CD4-positive, CD25-positive, alpha-beta regulatory T cell (primary cell): ENCODE measurements at regions not wholly inside any gene's neighbourhood (a gene's known extent, or its start where the extent isn't known, plus 50 kb on each side); places are given as distances from the start of the nearest gene placed in this dataset.

Experiments used
- ATAC-seq, 2 donors: fragments of 150-1000 bp; cut with Tn5 transposase; one replicate each; pipeline ENCODE4 v1.10.0; 2021; ENCODE audit warnings: low read depth in 2 of 2, moderate number of reproducible peaks in 2 of 2, moderate library complexity in 1 of 2
- DNase-seq, 3 donors: peaks; one replicate each; pipeline versions ENCODE4 v3.0.0 to v3.0.0-alpha.2; 2012 to 2022; ENCODE audit warnings: mixed read lengths in 1 of 3
- H3K27ac ChIP-seq: one replicate; pipeline ENCODE4 v1.7.0; 2013; ENCODE audit warnings: mild to moderate bottlenecking, low read length; ENCODE audit not compliant: insufficient read depth, poor library complexity, severe bottlenecking
- H3K27me3 ChIP-seq: one replicate; pipeline ENCODE4 v1.7.0; 2013; ENCODE audit warnings: low read length; ENCODE audit not compliant: control insufficient read depth, insufficient read depth
- H3K36me3 ChIP-seq: one replicate; pipeline ENCODE4 v1.7.0; 2013; ENCODE audit warnings: mild to moderate bottlenecking, low read length, moderate library complexity; ENCODE audit not compliant: control insufficient read depth, insufficient read depth
- H3K4me1 ChIP-seq: 2 replicates; pipeline ENCODE4 v1.7.0; 2013; ENCODE audit warnings: mild to moderate bottlenecking, low read length; ENCODE audit not compliant: insufficient read depth, control insufficient read depth, poor library complexity, severe bottlenecking
- H3K4me3 ChIP-seq: one replicate; pipeline ENCODE4 v1.7.0; 2013; ENCODE audit warnings: low read depth, mild to moderate bottlenecking, low read length, moderate library complexity
- H3K9me3 ChIP-seq, 2 experiments: 1 replicate in 1 of 2; 2 replicates in 1 of 2; pipeline ENCODE4 v1.7.0; 2013; ENCODE audit warnings: low read length in 2 of 2, mild to moderate bottlenecking in 1 of 2, moderate library complexity in 1 of 2; ENCODE audit not compliant: control insufficient read depth in 2 of 2
- H3K27ac Mint-ChIP-seq, 3 donors: one replicate each; pipeline ENCODE4 v1.8.0; 2020 to 2022; ENCODE audit warnings: mild to moderate bottlenecking in 3 of 3, mixed read lengths in 3 of 3, moderate library complexity in 2 of 3
- H3K27me3 Mint-ChIP-seq: one replicate; pipeline ENCODE4 v1.8.0; 2022; ENCODE audit warnings: mild to moderate bottlenecking, mixed read lengths
- H3K36me3 Mint-ChIP-seq: one replicate; pipeline ENCODE4 v1.8.0; 2020; ENCODE audit warnings: mixed read lengths
- H3K4me1 Mint-ChIP-seq, 4 donors: one replicate each; pipeline ENCODE4 v1.8.0; 2020 to 2022; ENCODE audit warnings: mixed read lengths in 4 of 4, mild to moderate bottlenecking in 1 of 4
- H3K4me3 Mint-ChIP-seq, 4 donors: one replicate each; pipeline ENCODE4 v1.8.0; 2020 to 2022; ENCODE audit warnings: mild to moderate bottlenecking in 4 of 4, mixed read lengths in 4 of 4, moderate library complexity in 3 of 4
- H3K9me3 Mint-ChIP-seq, 7 donors: one replicate each; pipeline ENCODE4 v1.8.0; 2020 to 2022; ENCODE audit warnings: mixed read lengths in 7 of 7, mild to moderate bottlenecking in 3 of 7, moderate library complexity in 2 of 7

DNA sequence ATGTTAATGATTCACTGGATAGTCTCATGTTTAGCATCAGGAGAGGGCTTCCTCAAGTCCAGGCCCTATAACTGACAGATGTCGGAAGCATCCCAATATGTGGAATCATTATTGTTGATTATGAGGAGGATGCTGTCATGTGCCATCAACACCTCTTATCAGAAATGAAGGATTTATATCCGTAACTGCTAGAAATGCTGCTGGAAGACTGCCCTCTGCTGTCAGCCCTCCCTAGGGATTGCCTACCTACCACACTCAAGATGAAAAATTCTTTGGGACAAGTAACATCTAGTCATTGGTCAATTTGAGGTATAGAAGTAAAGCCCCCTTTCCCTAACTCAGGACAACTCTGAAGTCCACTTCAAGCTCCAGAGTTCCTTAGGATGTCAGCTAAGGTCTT, 1166.5 kb upstream of the NXPH2 start:
- no peak for DNase-seq
- H3K27me3 Mint-ChIP-seq = no peaks in the 10 kb centered on the region
- peaks cover 2 to 18% (median 10%) of the 10 kb centered on the region in 7 donors for H3K9me3 Mint-ChIP-seq
- Histone ChIP-seq H3K27ac (no peak overlapping the region), H3K36me3 (no peaks in the 10 kb centered on the region), H3K27me3 (no peaks in the 10 kb centered on the region), H3K4me1 (no peaks in the 10 kb centered on the region), H3K4me3 (no peak overlapping the region), H3K9me3 (peaks cover 6 to 13% of the 10 kb centered on the region in 2 experiments)
- H3K4me3 Mint-ChIP-seq = no peak overlapping the region
- no peak for ATAC-seq
- H3K27ac Mint-ChIP-seq = no peak overlapping the region
- no peaks in the 10 kb centered on the region for H3K4me1 Mint-ChIP-seq
- H3K36me3 Mint-ChIP-seq = no peaks in the 10 kb centered on the region

DNA sequence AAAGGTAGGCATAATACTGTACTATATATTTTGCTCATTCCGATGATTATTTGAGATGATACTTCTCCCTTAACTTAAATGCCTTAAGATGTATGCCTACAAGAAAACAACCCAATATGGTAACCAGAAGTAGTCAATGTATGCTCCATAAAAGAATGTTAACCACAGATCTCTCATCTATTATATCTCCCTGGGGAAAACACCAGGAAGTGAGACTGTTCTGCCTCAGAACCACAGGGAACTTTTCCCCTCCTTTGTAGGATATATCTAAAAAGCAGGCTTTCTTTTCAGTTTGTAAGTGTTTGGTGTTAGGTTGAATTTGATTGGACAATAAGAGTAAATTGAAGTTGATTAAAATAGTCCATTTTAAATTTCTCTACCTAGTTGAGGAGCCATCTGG, 1160.5 kb upstream of the NXPH2 start:
- Histone ChIP-seq H3K36me3 (no peaks in the 10 kb centered on the region), H3K4me1 (no peaks in the 10 kb centered on the region), H3K4me3 (no peak overlapping the region), H3K27me3 (no peaks in the 10 kb centered on the region), H3K27ac (no peak overlapping the region), H3K9me3 (peaks cover 2 to 12% of the 10 kb centered on the region in 2 experiments)
- H3K36me3 Mint-ChIP-seq = no peaks in the 10 kb centered on the region
- H3K4me1 Mint-ChIP-seq = no peaks in the 10 kb centered on the region
- peaks cover 0 to 17% (median 8%) of the 10 kb centered on the region in 7 donors for H3K9me3 Mint-ChIP-seq
- H3K4me3 Mint-ChIP-seq = no peak overlapping the region
- H3K27ac Mint-ChIP-seq = no peak overlapping the region
- DNase-seq = no peak
- no peak for ATAC-seq
- H3K27me3 Mint-ChIP-seq = no peaks in the 10 kb centered on the region

DNA sequence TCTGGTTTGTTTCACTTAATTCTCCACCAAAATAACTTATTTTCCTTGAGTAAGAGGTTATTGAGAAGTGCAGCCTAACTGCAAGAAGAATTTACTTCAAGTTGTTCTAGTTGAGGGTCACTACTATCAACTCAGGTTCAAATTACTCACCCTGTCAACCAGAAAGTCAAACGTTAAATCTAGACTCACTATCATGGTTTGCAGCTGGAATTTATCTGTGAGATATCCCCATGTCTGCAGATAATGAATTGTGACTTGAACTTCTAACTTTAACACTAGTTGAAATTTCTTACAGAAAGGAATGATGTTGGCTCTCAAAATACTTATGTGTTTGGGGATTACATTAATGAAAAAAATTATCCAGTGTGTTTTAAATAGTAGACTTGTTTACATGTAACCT, 1145.7 kb upstream of the NXPH2 start:
- Histone ChIP-seq H3K27ac (no peak overlapping the region), H3K9me3 (no peaks in the 10 kb centered on the region), H3K4me1 (no peaks in the 10 kb centered on the region), H3K27me3 (no peaks in the 10 kb centered on the region), H3K4me3 (no peak overlapping the region), H3K36me3 (no peaks in the 10 kb centered on the region)
- Mint-ChIP-seq H3K27me3 (no peaks in the 10 kb centered on the region), H3K4me3 (no peak overlapping the region), H3K9me3 (peaks cover 0 to 14% (median 3%) of the 10 kb centered on the region in 7 donors), H3K27ac (no peak overlapping the region), H3K36me3 (no peaks in the 10 kb centered on the region), H3K4me1 (no peaks in the 10 kb centered on the region)
- DNase-seq = no peak
- no peak for ATAC-seq

DNA sequence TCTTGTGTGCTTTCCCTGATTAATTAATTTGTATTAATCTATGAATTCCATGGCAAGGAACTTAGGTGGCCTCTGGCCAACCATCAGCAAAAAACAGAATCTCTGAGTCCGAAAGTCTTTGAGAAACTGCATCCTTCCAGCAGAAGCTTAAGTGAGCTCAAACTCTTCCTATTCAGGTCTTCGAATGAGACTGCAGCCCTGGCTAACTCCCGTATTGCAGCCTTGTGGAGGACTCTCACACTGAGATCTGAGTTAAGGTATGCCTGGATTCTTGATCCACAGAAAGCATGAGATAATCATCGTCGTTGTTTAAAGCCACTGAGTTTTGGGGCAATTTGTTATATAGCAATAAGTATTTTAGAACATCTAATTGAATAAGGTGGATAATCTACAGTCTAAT, 1143.9 kb upstream of the NXPH2 start:
- Mint-ChIP-seq H3K9me3 (peaks cover 0 to 20% (median 5%) of the 10 kb centered on the region in 7 donors), H3K27ac (no peak overlapping the region), H3K4me3 (no peak overlapping the region), H3K36me3 (no peaks in the 10 kb centered on the region), H3K4me1 (no peaks in the 10 kb centered on the region), H3K27me3 (no peaks in the 10 kb centered on the region)
- no peak overlapping the region for H3K27ac ChIP-seq
- no peaks in the 10 kb centered on the region for H3K4me1 ChIP-seq
- no peak overlapping the region for H3K4me3 ChIP-seq
- H3K27me3 ChIP-seq = no peaks in the 10 kb centered on the region
- ATAC-seq = no peak
- DNase-seq = no peak
- H3K36me3 ChIP-seq = no peaks in the 10 kb centered on the region
- peaks cover 0 to 5% of the 10 kb centered on the region in 2 experiments for H3K9me3 ChIP-seq

DNA sequence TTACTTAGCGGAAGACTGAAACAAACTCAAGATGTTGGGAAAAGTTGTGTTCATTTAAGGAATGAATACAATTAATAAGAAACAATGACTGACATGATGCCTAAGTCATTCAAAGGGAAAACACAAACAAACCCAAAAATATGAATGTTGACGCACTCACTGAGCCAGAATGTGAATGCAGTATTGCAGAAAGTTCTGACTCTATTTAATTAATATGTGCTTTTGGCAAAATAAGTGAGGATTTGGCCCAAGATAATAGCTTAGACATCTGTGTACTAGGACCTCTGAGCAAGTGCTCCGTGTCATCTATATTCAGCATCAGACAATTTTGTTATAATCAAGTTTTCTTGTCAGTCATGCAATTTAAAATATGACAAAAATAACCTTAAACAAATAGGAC, 1138.8 kb upstream of the NXPH2 start:
- Mint-ChIP-seq H3K4me3 (no peak overlapping the region), H3K4me1 (no peaks in the 10 kb centered on the region), H3K27ac (no peak overlapping the region), H3K36me3 (no peaks in the 10 kb centered on the region), H3K27me3 (no peaks in the 10 kb centered on the region), H3K9me3 (peaks cover 0 to 27% (median 5%) of the 10 kb centered on the region in 7 donors)
- Histone ChIP-seq H3K27ac (no peak overlapping the region), H3K36me3 (no peaks in the 10 kb centered on the region), H3K9me3 (peaks cover 0 to 5% of the 10 kb centered on the region in 2 experiments), H3K27me3 (no peaks in the 10 kb centered on the region), H3K4me3 (no peak overlapping the region), H3K4me1 (no peaks in the 10 kb centered on the region)
- ATAC-seq (no peak), DNase-seq (no peak)

DNA sequence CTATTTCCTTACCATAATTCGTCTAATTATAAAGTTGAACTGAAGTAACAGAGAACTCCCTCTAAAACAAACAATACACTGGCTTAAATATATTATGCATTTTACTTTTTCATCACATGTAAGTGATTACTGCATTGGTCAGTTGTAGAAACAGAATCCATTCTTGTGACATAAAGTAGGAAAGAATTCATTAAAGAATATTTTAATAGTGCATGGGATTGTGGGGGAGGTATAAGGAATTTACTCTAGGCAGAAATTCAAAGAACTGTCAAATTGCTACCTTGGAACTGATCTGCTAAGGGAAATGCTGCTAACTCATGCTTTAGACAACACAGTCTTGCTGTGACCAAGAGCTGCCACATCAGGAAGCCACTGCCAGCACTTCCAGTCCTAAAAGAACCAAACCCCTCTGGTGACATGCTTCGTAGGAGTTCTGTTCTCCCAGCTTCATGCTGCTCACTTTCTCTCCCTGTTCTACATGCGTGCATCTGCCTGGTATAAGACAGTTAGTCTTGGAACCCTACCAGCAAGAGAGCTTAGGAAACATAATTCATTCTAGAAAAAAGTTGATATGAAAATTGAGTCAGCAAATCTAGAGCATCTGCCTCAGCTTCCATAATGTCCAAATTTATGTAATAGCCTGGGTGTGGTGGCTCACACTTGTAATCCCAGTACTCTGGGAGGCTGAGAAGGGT, 1137.6 kb upstream of the NXPH2 start:
- H3K36me3 ChIP-seq = no peaks in the 10 kb centered on the region
- Mint-ChIP-seq H3K4me1 (no peaks in the 10 kb centered on the region), H3K4me3 (no peak overlapping the region), H3K9me3 (peaks cover 0 to 30% (median 5%) of the 10 kb centered on the region in 7 donors), H3K27me3 (no peaks in the 10 kb centered on the region), H3K36me3 (no peaks in the 10 kb centered on the region), H3K27ac (no peak overlapping the region)
- no peaks in the 10 kb centered on the region for H3K27me3 ChIP-seq
- DNase-seq (no peak), ATAC-seq (no peak)
- no peaks in the 10 kb centered on the region for H3K4me1 ChIP-seq
- no peak overlapping the region for H3K4me3 ChIP-seq
- H3K9me3 ChIP-seq = peaks cover 0 to 5% of the 10 kb centered on the region in 2 experiments
- H3K27ac ChIP-seq = no peak overlapping the region

DNA sequence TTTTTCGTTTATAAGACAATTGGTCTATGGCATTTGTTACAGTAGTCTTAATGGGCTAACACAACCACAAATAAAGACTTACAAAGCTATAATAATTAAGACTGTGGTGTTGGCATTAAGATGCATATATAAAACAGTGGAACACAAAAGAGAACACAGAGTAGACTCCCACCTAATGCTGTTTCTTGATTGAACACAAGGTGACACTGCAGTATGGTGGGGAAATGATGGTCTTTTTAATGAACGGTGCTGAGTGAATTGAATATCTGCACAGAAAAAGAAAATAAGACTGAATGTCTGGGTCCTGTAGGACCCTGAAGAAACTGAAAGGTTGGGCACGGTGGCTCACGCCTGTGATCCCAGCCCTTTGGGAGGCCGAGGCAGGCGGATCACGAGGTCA, 1136.6 kb upstream of the NXPH2 start:
- no peak overlapping the region for H3K4me3 Mint-ChIP-seq
- no peaks in the 10 kb centered on the region for H3K36me3 ChIP-seq
- no peaks in the 10 kb centered on the region for H3K36me3 Mint-ChIP-seq
- no peak for DNase-seq
- peaks cover 0 to 30% (median 5%) of the 10 kb centered on the region in 7 donors for H3K9me3 Mint-ChIP-seq
- no peak for ATAC-seq
- no peak overlapping the region for H3K4me3 ChIP-seq
- no peaks in the 10 kb centered on the region for H3K27me3 Mint-ChIP-seq
- H3K27ac Mint-ChIP-seq = no peak overlapping the region
- H3K27ac ChIP-seq = no peak overlapping the region
- no peaks in the 10 kb centered on the region for H3K4me1 Mint-ChIP-seq
- no peaks in the 10 kb centered on the region for H3K4me1 ChIP-seq
- H3K27me3 ChIP-seq = no peaks in the 10 kb centered on the region
- peaks cover 2 to 5% of the 10 kb centered on the region in 2 experiments for H3K9me3 ChIP-seq

DNA sequence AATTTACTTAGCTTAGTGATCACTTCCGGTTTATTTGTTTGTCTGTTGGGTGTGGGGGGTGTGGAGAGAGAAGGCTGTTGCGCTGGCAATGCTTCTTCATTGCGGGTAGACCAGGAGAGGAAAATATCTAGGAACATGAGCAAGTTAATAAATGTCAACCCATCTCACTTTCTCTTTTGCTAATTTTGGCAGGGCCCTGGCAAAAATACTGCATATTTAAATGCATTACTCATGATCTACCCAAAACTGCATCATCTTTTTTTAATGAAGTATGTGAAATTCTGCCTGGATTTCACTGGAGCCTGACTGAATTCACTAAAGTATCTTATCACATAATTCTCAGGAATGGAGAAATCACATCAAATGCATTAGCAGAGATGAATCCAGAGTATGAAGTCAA, 1131.0 kb upstream of the NXPH2 start:
- no peaks in the 10 kb centered on the region for H3K36me3 ChIP-seq
- no peaks in the 10 kb centered on the region for H3K4me1 Mint-ChIP-seq
- H3K9me3 ChIP-seq = peaks cover 0 to 4% of the 10 kb centered on the region in 2 experiments
- ATAC-seq (no peak), DNase-seq (no peak)
- no peaks in the 10 kb centered on the region for H3K27me3 ChIP-seq
- H3K27ac ChIP-seq = no peak overlapping the region
- no peak overlapping the region for H3K27ac Mint-ChIP-seq
- H3K27me3 Mint-ChIP-seq = no peaks in the 10 kb centered on the region
- H3K9me3 Mint-ChIP-seq = peaks cover 3 to 29% (median 7%) of the 10 kb centered on the region in 7 donors
- no peak overlapping the region for H3K4me3 ChIP-seq
- no peaks in the 10 kb centered on the region for H3K4me1 ChIP-seq
- no peaks in the 10 kb centered on the region for H3K36me3 Mint-ChIP-seq
- H3K4me3 Mint-ChIP-seq = no peak overlapping the region
